DND-41 (cell line): ENCODE measurements at regions not wholly inside any gene's neighbourhood (a gene's known extent, or its start where the extent isn't known, plus 50 kb on each side); places are given as distances from the start of the nearest gene placed in this dataset.

Experiments used
- ATAC-seq: fragments of 200-7000 bp; cut with Tn5 transposase; 3 replicates; pipeline ENCODE4 v1.9.1; 2021; ENCODE audit warnings: low read depth; ENCODE audit not compliant: insufficient read depth
- DNase-seq: peaks from one replicate; pipeline ENCODE4 v3.0.0-alpha.2; 2020
- H2AFZ ChIP-seq: 2 replicates; pipeline ENCODE4 v1.6.0; 2012; ENCODE audit warnings: low read depth, low read length
- H3K27ac ChIP-seq: 2 replicates; pipeline ENCODE4 v1.5.1; 2012; ENCODE audit warnings: low read length, inconsistent platforms
- H3K27me3 ChIP-seq: fragments of 200-600 bp; sonication (generic); 2 replicates; pipeline ENCODE4 v1.6.0; 2012; ENCODE audit warnings: low read length, mild to moderate bottlenecking, inconsistent platforms; ENCODE audit not compliant: insufficient read depth, poor library complexity
- H3K36me3 ChIP-seq: 2 replicates; pipeline ENCODE4 v1.5.1; 2012; ENCODE audit warnings: low read length, inconsistent platforms; ENCODE audit not compliant: insufficient read depth
- H3K4me1 ChIP-seq: 2 replicates; pipeline ENCODE4 v1.5.1; 2012; ENCODE audit warnings: mild to moderate bottlenecking, low read length; ENCODE audit not compliant: insufficient read depth
- H3K4me2 ChIP-seq: 2 replicates; pipeline ENCODE4 v1.6.0; 2012; ENCODE audit warnings: mild to moderate bottlenecking, moderate library complexity, low read length, inconsistent platforms; ENCODE audit not compliant: insufficient read depth
- H3K4me3 ChIP-seq, 2 experiments: fragments of 200-600 bp in 1 of 2; shearing (Covaris generic) in 1 of 2; 2 replicates each; pipeline ENCODE4 v1.5.1; 2012 to 2016; ENCODE audit warnings: inconsistent platforms in 2 of 2, low read length in 2 of 2, mild to moderate bottlenecking in 2 of 2, low read depth in 1 of 2, moderate library complexity in 1 of 2
- H3K79me2 ChIP-seq: 2 replicates; pipeline ENCODE4 v1.6.0; 2012; ENCODE audit warnings: low read length, inconsistent platforms; ENCODE audit not compliant: insufficient read depth
- H3K9ac ChIP-seq: 2 replicates; pipeline ENCODE4 v1.6.0; 2012; ENCODE audit warnings: low read depth, mild to moderate bottlenecking, inconsistent platforms, low read length, moderate library complexity
- H3K9me3 ChIP-seq: 2 replicates; pipeline ENCODE4 v1.5.1; 2012; ENCODE audit warnings: low read length, moderate library complexity, mild to moderate bottlenecking, inconsistent platforms; ENCODE audit not compliant: insufficient read depth, severe bottlenecking
- H4K20me1 ChIP-seq: 2 replicates; pipeline ENCODE4 v1.6.0; 2012; ENCODE audit warnings: low read length; ENCODE audit not compliant: insufficient read depth
- EZH2 ChIP-seq: IDR thresholded peaks from 3 replicates; pipeline ENCODE4 v1.6.1; 2012; ENCODE audit warnings: borderline replicate concordance, low read depth, mild to moderate bottlenecking, moderate library complexity, low read length, inconsistent platforms; ENCODE audit not compliant: severe bottlenecking
- TF ChIP-seq, protein P1 (sequence below): IDR thresholded peaks from 2 replicates; pipeline ENCODE4 v1.5.1; 2012; ENCODE audit warnings: borderline replicate concordance, low read length, moderate library complexity, mild to moderate bottlenecking; ENCODE audit not compliant: poor library complexity, severe bottlenecking; ENCODE audit errors: extremely low read depth

- ATAC-seq = no peak
- no peak for DNase-seq
- H3K9ac ChIP-seq = no peak overlapping the region
- no peak overlapping the region for H2AFZ ChIP-seq
- H3K9me3 ChIP-seq = no peaks in the 10 kb centered on the region
- H3K4me2 ChIP-seq = no peak overlapping the region
- TF ChIP-seq, protein P1, sequence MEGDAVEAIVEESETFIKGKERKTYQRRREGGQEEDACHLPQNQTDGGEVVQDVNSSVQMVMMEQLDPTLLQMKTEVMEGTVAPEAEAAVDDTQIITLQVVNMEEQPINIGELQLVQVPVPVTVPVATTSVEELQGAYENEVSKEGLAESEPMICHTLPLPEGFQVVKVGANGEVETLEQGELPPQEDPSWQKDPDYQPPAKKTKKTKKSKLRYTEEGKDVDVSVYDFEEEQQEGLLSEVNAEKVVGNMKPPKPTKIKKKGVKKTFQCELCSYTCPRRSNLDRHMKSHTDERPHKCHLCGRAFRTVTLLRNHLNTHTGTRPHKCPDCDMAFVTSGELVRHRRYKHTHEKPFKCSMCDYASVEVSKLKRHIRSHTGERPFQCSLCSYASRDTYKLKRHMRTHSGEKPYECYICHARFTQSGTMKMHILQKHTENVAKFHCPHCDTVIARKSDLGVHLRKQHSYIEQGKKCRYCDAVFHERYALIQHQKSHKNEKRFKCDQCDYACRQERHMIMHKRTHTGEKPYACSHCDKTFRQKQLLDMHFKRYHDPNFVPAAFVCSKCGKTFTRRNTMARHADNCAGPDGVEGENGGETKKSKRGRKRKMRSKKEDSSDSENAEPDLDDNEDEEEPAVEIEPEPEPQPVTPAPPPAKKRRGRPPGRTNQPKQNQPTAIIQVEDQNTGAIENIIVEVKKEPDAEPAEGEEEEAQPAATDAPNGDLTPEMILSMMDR = no peak
- no peak for TF ChIP-seq EZH2
- H3K36me3 ChIP-seq = no peaks in the 10 kb centered on the region
- no peak overlapping the region for H3K27ac ChIP-seq
- no peaks in the 10 kb centered on the region for H3K4me1 ChIP-seq
- H4K20me1 ChIP-seq = no peaks in the 10 kb centered on the region
- no peaks in the 10 kb centered on the region for H3K79me2 ChIP-seq
- no peak overlapping the region for H3K4me3 ChIP-seq
- H3K27me3 ChIP-seq = peaks cover 10% of the 10 kb centered on the region
Measured at GRCh38 chr20:41881466-41882046, 263.4 kb upstream of the CHD6 start.

- H3K9me3 ChIP-seq = no peaks in the 10 kb centered on the region
- no peaks in the 10 kb centered on the region for H4K20me1 ChIP-seq
- no peak overlapping the region for H3K4me3 ChIP-seq
- TF ChIP-seq, protein P1 = no peak
- TF ChIP-seq EZH2 = no peak
- H3K36me3 ChIP-seq = no peaks in the 10 kb centered on the region
- ATAC-seq (no peak), DNase-seq (no peak)
- no peak overlapping the region for H3K9ac ChIP-seq
- no peak overlapping the region for H3K27ac ChIP-seq
- H3K79me2 ChIP-seq = no peaks in the 10 kb centered on the region
- no peak overlapping the region for H3K4me2 ChIP-seq
- H2AFZ ChIP-seq = no peak overlapping the region
- no peaks in the 10 kb centered on the region for H3K4me1 ChIP-seq
- H3K27me3 ChIP-seq = peaks cover 10% of the 10 kb centered on the region
Measured at GRCh38 chr20:41879123-41879522, 260.9 kb upstream of the CHD6 start.

- Histone ChIP-seq H3K4me1 (no peaks in the 10 kb centered on the region), H3K36me3 (no peaks in the 10 kb centered on the region), H3K4me3 (no peak overlapping the region), H3K27ac (no peak overlapping the region), H3K9ac (no peak overlapping the region), H3K79me2 (no peaks in the 10 kb centered on the region), H4K20me1 (no peaks in the 10 kb centered on the region), H3K9me3 (no peaks in the 10 kb centered on the region), H2AFZ (no peak overlapping the region), H3K27me3 (peaks cover 6% of the 10 kb centered on the region), H3K4me2 (no peak overlapping the region)
- DNase-seq (no peak), ATAC-seq (no peak)
- TF ChIP-seq EZH2 = no peak
- TF ChIP-seq, protein P1 = no peak
Measured at GRCh38 chr20:41877911-41878310, 259.7 kb upstream of the CHD6 start.

DNA sequence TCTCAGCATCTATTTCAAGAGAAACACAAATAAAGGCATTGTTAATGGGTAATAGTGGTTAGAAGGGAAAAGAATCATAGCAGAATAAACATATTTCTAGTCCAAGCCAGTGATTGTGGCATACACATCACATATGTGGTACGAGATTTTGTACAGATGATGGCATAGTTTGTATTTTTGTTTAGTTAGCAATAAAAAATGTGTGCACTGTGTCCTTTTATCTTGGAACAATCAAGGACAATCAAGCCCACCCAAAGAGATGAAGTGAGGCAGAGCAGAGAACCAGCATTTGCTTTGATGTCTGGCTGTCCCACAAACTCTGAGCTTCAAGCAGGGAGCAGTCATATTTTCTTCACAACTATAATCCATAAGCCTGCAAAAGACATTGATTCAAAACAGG, 256.5 kb upstream of the CHD6 start:
- Histone ChIP-seq H3K4me3 (no peak overlapping the region), H3K4me2 (no peak overlapping the region)

More for the DNA sequence above, 256.5 kb upstream of the CHD6 start:
- Histone ChIP-seq H4K20me1 (no peaks in the 10 kb centered on the region), H2AFZ (no peak overlapping the region), H3K79me2 (no peaks in the 10 kb centered on the region), H3K9me3 (no peaks in the 10 kb centered on the region), H3K36me3 (no peaks in the 10 kb centered on the region), H3K9ac (no peak overlapping the region), H3K27me3 (peaks cover 4% of the 10 kb centered on the region), H3K4me1 (no peaks in the 10 kb centered on the region), H3K27ac (no peak overlapping the region)
- ATAC-seq = no peak
- DNase-seq = no peak
- TF ChIP-seq, protein P1 = no peak
- no peak for TF ChIP-seq EZH2
